PC-9 (cell line): ENCODE measurements at regions not wholly inside any gene's neighbourhood (a gene's known extent, or its start where the extent isn't known, plus 50 kb on each side); places are given as distances from the start of the nearest gene placed in this dataset.

Source experiments
- EZH2 ChIP-seq: fragments of 200-600 bp; sonication (generic); IDR thresholded peaks from 2 replicates; pipeline ENCODE4 v1.8.0; 2017; ENCODE audit warnings: antibody characterized with exemption, low read depth
- TF ChIP-seq, protein P1 (sequence below): fragments of 200-600 bp; sonication (generic); conservative IDR thresholded peaks from 2 replicates; pipeline ENCODE4 v1.6.1; 2017; ENCODE audit warnings: mixed run types, antibody characterized with exemption, mild to moderate bottlenecking, moderate library complexity

DNA sequence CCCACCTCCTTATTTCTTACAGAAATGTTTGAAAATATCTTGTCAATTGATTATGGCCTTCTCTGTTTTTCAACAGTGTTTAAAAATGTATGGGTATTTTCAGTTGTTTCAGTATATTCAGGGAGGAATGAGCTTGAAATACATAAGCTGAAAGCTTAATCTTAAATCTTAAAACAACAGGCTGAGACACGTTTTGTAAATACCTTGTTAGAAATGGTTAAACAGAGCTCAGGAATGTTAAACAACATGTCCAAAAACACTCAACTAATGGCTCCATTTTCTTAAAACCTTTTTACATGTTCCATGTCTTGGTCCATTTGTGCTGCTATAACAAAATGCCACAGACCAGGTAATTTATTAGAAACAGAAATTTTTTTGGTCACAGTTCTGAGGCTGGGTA lies 953.8 kb upstream of the ADGRL2 start:
- TF ChIP-seq, protein P1, sequence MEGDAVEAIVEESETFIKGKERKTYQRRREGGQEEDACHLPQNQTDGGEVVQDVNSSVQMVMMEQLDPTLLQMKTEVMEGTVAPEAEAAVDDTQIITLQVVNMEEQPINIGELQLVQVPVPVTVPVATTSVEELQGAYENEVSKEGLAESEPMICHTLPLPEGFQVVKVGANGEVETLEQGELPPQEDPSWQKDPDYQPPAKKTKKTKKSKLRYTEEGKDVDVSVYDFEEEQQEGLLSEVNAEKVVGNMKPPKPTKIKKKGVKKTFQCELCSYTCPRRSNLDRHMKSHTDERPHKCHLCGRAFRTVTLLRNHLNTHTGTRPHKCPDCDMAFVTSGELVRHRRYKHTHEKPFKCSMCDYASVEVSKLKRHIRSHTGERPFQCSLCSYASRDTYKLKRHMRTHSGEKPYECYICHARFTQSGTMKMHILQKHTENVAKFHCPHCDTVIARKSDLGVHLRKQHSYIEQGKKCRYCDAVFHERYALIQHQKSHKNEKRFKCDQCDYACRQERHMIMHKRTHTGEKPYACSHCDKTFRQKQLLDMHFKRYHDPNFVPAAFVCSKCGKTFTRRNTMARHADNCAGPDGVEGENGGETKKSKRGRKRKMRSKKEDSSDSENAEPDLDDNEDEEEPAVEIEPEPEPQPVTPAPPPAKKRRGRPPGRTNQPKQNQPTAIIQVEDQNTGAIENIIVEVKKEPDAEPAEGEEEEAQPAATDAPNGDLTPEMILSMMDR = no peak
- TF ChIP-seq EZH2 = no peak
